OCI-LY3 (cell line): ENCODE measurements at regions not wholly inside any gene's neighbourhood (a gene's known extent, or its start where the extent isn't known, plus 50 kb on each side); places are given as distances from the start of the nearest gene placed in this dataset.
A peak's percentile ranks its signal among the peaks of the same experiment; 100 is the strongest.

Experiments
- H2AFZ ChIP-seq: fragments of 200-600, 300-600 bp; shearing (Covaris generic); 2 replicates; pipeline ENCODE4 v1.6.0; 2014; ENCODE audit warnings: antibody characterized with exemption, low read depth, low read length
- H3K27ac ChIP-seq: fragments of 200-600, 300-600 bp; sonication (generic); 2 replicates; pipeline ENCODE4 v1.5.1; 2014; ENCODE audit warnings: mild to moderate bottlenecking, low read length, moderate library complexity, mixed read lengths
- H3K27me3 ChIP-seq: fragments of 200-600, 300-600 bp; sonication (generic); 2 replicates; pipeline ENCODE4 v1.6.1; 2014; ENCODE audit warnings: low read depth, low read length, mixed read lengths
- H3K36me3 ChIP-seq: fragments of 200-600, 300-600 bp; sonication (generic); replicated peaks from 2 replicates; pipeline ENCODE3; 2014; ENCODE audit warnings: low read depth, low read length, mixed read lengths
- H3K4me1 ChIP-seq: fragments of 300-600, 200-600 bp; sonication (generic); 2 replicates; pipeline ENCODE4 v1.6.1; 2014; ENCODE audit warnings: low read length, mixed read lengths
- H3K4me2 ChIP-seq: fragments of 200-600, 300-600 bp; sonication (generic); 2 replicates; pipeline ENCODE4 v1.6.1; 2014; ENCODE audit warnings: low read length, mixed read lengths
- H3K4me3 ChIP-seq: fragments of 300-600, 200-600 bp; sonication (generic); 2 replicates; pipeline ENCODE4 v1.5.1; 2014; ENCODE audit warnings: antibody characterized with exemption, mild to moderate bottlenecking, low read length, moderate library complexity
- H3K79me2 ChIP-seq: fragments of 300-600, 200-600 bp; shearing (Covaris generic); 2 replicates; pipeline ENCODE4 v1.6.1; 2014; ENCODE audit warnings: mild to moderate bottlenecking, low read length, mixed read lengths
- H3K9ac ChIP-seq: fragments of 300-600, 200-600 bp; shearing (Covaris generic); 2 replicates; pipeline ENCODE4 v1.6.0; 2014; ENCODE audit warnings: mild to moderate bottlenecking, low read length, moderate library complexity
- H3K9me3 ChIP-seq: fragments of 200-600, 300-600 bp; shearing (Covaris generic); 2 replicates; pipeline ENCODE4 v1.6.1; 2014; ENCODE audit warnings: low read length, mixed read lengths; ENCODE audit not compliant: insufficient read depth
- H4K20me1 ChIP-seq: fragments of 200-600, 300-600 bp; sonication (generic); 2 replicates; pipeline ENCODE4 v1.6.1; 2016; ENCODE audit warnings: low read length, mixed read lengths; ENCODE audit not compliant: insufficient read depth
- EZH2phosphoT487 ChIP-seq: fragments of 200-600 bp; shearing (Covaris generic); IDR thresholded peaks from 2 replicates; pipeline ENCODE4 v1.6.1; 2018; ENCODE audit warnings: antibody characterized with exemption, mixed run types, low read depth
- TF ChIP-seq, protein P1 (sequence below): fragments of 200-600, 300-600 bp; sonication (generic); IDR thresholded peaks from 2 replicates; pipeline ENCODE4 v1.5.1; 2014; ENCODE audit warnings: antibody characterized with exemption, low read length, low read depth

DNA sequence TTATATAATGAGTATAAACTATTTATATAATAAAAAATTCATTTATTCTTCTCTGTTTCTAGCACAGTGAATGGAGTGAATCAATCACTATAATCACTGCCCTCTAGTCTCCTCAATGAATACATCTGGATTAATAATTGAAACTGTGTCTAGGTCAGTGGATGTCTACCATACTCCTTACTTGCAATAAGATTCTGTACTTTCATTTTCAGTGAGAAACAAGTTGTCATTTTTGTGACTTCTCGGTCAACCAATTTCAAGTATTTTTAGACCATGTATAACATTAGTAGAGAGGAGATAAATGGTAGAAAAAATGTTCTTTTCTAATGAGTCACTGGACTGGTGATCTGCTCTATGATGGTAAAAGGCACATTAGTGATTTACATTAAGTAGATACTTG lies 799.6 kb upstream of the CHAC2 start:
- H3K79me2 ChIP-seq, result no peaks in the 10 kb centered on the region
- no peaks in the 10 kb centered on the region for H4K20me1 ChIP-seq
- H3K27me3 ChIP-seq, result no peaks in the 10 kb centered on the region
- no peak overlapping the region for H3K4me3 ChIP-seq
- no peak overlapping the region for H3K27ac ChIP-seq
- peaks cover 3% of the 10 kb centered on the region; the same call in 1 of the 2 replicates for H3K4me1 ChIP-seq
- no peaks in the 10 kb centered on the region for H3K9me3 ChIP-seq
- TF ChIP-seq, protein P1, sequence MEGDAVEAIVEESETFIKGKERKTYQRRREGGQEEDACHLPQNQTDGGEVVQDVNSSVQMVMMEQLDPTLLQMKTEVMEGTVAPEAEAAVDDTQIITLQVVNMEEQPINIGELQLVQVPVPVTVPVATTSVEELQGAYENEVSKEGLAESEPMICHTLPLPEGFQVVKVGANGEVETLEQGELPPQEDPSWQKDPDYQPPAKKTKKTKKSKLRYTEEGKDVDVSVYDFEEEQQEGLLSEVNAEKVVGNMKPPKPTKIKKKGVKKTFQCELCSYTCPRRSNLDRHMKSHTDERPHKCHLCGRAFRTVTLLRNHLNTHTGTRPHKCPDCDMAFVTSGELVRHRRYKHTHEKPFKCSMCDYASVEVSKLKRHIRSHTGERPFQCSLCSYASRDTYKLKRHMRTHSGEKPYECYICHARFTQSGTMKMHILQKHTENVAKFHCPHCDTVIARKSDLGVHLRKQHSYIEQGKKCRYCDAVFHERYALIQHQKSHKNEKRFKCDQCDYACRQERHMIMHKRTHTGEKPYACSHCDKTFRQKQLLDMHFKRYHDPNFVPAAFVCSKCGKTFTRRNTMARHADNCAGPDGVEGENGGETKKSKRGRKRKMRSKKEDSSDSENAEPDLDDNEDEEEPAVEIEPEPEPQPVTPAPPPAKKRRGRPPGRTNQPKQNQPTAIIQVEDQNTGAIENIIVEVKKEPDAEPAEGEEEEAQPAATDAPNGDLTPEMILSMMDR, result no peak
- TF ChIP-seq EZH2phosphoT487, result no peak
- no peaks in the 10 kb centered on the region for H3K36me3 ChIP-seq
- H2AFZ ChIP-seq, result peak overlapping the region; percentile 16; the same call in 1 of the 2 replicates
- H3K4me2 ChIP-seq, result peak overlapping the region; percentile 33; the same call in 1 of the 2 replicates
- H3K9ac ChIP-seq, result no peak overlapping the region

GRCh38 chr2:52964916-52965530 lies 802.6 kb upstream of the CHAC2 start:
- Histone ChIP-seq H4K20me1 (no peaks in the 10 kb centered on the region), H3K9ac (no peak overlapping the region), H3K27me3 (no peaks in the 10 kb centered on the region), H3K27ac (no peak overlapping the region), H3K36me3 (no peaks in the 10 kb centered on the region), H3K79me2 (no peaks in the 10 kb centered on the region), H3K4me1 (peaks cover 3% of the 10 kb centered on the region; the same call in 1 of the 2 replicates), H3K4me2 (no peak overlapping the region), H2AFZ (no peak overlapping the region), H3K9me3 (no peaks in the 10 kb centered on the region), H3K4me3 (no peak overlapping the region)
- no peak for TF ChIP-seq EZH2phosphoT487
- TF ChIP-seq, protein P1, result no peak

DNA sequence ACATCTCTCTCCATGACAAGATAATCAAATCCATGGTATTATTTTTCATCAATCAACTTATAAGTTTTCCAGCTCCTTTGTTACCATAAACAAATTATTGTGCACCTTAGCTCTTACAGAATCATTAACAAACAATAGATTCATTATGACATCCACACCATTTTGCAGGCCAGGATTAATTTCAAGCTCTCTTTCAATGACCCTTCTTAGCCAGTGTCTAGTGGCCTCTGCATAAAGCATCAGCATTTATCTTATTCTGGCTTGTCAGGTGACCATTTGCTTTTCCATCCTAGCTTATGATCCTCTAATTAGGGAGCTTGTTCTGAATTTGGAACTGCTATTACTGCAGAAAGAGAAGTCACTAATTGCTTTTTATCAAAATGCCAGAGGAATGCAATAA lies 806.2 kb upstream of the CHAC2 start:
- no peaks in the 10 kb centered on the region for H3K4me1 ChIP-seq
- H3K27ac ChIP-seq, result no peak overlapping the region
- H3K36me3 ChIP-seq, result no peaks in the 10 kb centered on the region
- H3K4me3 ChIP-seq, result no peak overlapping the region
- H3K4me2 ChIP-seq, result no peak overlapping the region
- no peaks in the 10 kb centered on the region for H3K9me3 ChIP-seq
- H3K27me3 ChIP-seq, result no peaks in the 10 kb centered on the region
- no peaks in the 10 kb centered on the region for H3K79me2 ChIP-seq
- no peak overlapping the region for H2AFZ ChIP-seq
- no peak overlapping the region for H3K9ac ChIP-seq
- no peaks in the 10 kb centered on the region for H4K20me1 ChIP-seq
- TF ChIP-seq, protein P1, result no peak
- no peak for TF ChIP-seq EZH2phosphoT487

DNA sequence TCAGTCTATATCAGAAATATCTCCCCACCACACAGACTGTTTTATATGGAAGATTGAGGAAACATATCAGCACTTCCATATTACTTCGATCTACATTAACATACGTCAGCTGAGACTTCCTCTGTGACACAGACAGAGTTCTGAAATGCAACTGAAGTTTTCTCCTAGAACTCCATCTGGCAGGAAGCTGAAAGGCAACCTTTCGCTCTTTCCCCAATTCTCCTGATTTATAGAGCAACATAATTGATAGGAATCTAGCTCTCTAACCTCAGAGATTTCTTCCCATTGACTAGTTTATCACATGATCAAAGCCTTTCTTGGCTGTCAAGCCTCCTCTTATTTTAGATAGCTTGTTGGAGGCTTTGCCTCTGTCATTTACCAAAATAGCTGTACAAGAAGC lies 806.7 kb upstream of the CHAC2 start:
- H3K4me2 ChIP-seq, result no peak overlapping the region
- TF ChIP-seq, protein P1, result no peak
- no peak for TF ChIP-seq EZH2phosphoT487
- no peaks in the 10 kb centered on the region for H3K36me3 ChIP-seq
- no peaks in the 10 kb centered on the region for H3K79me2 ChIP-seq
- no peaks in the 10 kb centered on the region for H3K4me1 ChIP-seq
- no peaks in the 10 kb centered on the region for H4K20me1 ChIP-seq
- no peak overlapping the region for H3K9ac ChIP-seq
- H3K27me3 ChIP-seq, result no peaks in the 10 kb centered on the region
- H3K9me3 ChIP-seq, result no peaks in the 10 kb centered on the region
- H3K4me3 ChIP-seq, result no peak overlapping the region
- H2AFZ ChIP-seq, result 0 out of 2 replicates have a peak overlapping the region, but pooled peaks have one; percentile 54
- no peak overlapping the region for H3K27ac ChIP-seq
